ENCODE measurements at regions not wholly inside any gene's neighbourhood (a gene's known extent, or its start where the extent isn't known, plus 50 kb on each side); places are given as distances from the start of the nearest gene placed in this dataset.
"Not testable (repeated sequence)": the region's sequence is repeated elsewhere in the genome, so short reads cannot be mapped to it uniquely, and the experiment has no call there.

DNA sequence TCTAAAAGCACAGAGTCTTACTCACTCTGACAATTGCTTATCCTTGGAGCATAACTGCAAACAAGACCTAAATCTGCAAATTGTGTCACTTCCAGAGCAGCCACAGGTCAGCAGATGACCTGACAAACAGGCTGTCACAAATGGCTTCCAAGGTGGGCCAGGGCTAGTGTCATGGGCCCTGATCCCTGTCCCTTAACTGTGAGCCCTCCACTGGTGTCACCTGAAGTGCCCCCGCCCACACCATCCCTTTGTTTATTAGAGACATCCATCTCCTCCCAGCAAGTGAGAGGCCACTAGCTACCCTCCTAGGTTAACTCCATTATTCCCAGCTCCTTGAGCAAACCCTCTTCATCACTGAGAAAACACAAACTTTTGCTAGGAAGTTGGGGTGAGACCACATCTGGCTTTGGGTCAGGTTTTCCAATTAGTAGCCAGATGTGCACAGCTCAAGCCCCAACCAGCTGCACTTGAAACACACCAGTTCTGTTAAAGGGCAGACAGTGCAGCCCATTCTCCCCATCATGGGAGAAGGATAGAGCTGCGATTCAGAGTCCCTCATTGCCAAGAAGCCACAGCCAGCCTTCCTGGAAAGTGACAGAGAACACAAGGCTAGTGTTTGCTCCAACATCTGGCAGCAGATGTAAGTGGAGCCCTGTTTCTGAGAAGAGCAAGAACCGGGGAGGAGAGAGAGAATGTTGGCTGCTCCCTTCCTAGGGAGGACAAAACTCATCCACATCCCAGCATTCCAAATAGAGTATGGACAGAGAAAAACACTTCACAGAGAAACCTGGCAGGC is 75.7 kb upstream of the NANOS1 start:
- DNase-seq = no peak

DNA sequence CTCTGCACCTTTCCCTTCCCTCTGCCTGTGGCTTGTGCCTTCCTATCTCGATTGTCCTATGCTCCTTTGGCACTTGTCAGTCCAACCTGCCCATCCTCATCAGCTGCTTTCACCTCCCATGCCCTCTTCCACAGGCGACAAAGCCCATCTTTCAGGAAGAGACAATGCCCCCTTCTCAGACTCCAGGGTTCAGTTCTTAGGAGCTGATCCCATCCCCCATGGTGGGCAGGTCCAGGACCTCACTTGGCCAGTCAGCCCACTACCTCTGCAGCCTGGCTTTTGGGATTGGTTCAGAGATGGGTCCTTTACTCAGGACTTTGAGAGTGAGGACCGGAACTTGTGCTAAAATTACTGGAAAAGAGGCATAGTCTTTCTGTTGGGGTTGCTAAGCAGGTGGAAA is 74.0 kb upstream of the NANOS1 start:
- no peak for DNase-seq

DNA sequence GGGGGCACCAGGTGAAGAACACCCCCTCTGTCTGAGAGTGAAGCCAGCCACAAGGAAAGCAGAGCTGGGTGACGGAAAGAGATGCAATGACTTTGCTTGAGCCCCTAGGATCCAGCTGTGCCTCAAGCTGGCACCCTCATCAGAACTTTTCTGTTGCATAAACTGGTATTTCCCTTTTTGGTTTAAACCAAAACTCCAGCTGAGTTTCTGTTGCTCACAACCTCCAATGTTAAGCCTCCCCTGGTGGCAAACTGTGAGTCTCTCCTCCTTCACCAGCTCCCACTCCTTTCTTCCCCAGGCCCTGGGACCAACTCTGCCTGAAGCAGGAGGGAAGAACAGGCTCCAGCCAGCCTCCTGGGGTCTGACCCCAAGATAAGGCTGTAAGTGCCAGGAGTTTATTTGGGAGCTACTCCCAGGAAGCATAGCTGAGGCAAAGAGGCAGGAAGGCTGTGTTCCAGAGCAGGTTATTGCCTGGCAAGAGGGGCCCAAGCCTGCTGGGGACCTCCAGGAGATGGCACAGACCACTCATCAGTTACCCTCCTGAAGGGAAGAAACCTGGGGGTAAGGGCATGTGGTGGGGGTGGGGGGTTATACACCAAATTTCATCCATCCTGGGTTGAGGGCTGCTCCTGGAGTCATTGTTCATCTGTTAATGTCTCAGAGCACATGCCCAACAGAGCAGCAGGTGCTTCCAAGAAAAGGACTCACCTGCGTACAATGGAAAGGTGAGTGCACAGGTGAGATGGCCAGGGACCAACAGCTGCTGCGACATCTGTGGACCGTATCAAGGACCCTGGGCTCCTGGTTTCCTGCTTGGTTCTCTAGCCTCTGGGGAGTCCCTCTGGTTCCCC is 73.3 kb upstream of the NANOS1 start:
- peak in 1 of 3 experiments; percentile 2 for DNase-seq

DNA sequence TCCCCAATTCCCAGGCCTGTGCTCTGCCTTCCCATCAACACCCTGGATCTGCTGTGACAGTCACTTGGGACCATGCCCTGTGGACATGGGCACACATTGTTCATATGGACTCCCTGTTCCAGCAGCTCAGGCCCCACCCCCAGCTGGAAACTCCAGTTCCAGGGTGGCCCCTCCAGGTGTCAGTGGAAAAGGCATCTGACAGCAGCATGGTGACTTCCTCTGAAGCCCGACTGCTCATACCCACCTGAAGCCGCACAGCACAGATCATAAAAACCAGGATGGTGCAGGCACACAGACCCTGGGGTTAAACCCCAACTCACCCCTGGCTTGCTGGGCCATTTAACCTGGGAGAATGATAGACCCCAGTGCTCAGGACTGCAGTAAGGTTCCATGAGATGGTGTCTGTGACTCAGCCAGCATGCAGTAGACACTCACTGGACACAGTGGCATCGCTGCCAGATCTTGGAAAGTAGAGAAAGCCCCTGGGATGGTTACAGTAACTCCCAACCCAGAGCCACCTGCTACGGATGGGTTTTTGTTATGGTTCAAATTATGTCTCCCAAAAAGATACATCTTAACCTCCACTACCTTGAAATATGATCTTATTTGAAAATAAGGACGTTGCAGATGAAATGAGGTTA is 72.6 kb upstream of the NANOS1 start:
- DNase-seq = no peak

DNA sequence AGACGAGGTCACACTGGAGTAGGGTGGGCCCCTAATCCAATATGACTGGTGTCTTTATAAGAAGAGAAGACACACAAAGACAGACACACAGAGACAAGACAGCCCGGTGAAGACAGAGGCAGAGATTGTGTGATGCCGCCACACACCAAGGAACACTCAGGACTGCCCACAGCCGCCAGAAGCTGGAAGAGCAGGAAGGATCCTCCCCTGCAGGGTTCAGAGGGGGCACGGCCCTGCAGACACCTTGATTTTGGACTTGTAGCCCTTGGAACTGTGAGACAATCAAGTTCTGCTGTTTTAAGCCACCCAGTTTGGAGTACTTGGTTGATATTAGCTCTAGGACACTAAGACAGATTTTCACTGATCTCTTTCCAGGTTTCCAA is 72.1 kb upstream of the NANOS1 start:
- no peak for DNase-seq

DNA sequence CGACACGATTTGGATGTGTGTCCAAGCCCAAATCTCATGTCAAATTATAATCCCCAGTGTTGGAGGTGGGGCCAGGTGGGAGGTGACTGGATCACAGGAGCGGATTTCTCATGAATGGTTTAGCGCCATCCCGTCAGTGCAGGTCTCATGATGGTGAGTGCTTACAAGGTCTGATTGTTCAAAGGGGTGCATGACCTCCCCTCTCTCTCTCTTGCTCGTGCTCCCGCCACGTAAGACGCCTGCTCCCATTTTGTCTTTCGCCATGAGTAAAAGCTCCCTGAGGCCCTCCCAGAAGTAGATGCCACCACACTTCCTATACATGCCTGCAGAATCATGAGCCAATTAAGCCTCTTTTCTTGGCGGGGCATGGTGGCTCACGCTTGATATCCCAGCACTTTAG is 71.5 kb upstream of the NANOS1 start:
- no peak for DNase-seq

DNA sequence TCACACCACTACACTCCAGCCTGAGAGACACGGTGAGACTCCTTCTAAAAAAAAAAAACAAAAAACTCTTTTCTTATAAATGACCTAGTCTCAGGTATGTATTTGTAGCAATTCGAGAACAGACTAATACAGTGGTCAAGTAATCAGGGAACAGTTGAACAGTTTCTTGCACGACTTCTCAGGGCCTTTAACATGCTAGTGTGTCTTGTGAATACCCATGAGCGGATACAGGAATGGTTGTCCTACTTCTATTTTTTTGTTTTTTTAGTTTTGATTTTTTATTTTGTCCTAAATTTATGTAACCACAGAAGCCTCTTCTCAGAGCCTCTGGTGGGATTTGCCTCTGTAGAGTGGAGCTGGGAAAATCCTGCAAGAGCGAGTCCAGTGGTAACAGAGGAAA is 71.0 kb upstream of the NANOS1 start:
- DNase-seq = no peak

DNA sequence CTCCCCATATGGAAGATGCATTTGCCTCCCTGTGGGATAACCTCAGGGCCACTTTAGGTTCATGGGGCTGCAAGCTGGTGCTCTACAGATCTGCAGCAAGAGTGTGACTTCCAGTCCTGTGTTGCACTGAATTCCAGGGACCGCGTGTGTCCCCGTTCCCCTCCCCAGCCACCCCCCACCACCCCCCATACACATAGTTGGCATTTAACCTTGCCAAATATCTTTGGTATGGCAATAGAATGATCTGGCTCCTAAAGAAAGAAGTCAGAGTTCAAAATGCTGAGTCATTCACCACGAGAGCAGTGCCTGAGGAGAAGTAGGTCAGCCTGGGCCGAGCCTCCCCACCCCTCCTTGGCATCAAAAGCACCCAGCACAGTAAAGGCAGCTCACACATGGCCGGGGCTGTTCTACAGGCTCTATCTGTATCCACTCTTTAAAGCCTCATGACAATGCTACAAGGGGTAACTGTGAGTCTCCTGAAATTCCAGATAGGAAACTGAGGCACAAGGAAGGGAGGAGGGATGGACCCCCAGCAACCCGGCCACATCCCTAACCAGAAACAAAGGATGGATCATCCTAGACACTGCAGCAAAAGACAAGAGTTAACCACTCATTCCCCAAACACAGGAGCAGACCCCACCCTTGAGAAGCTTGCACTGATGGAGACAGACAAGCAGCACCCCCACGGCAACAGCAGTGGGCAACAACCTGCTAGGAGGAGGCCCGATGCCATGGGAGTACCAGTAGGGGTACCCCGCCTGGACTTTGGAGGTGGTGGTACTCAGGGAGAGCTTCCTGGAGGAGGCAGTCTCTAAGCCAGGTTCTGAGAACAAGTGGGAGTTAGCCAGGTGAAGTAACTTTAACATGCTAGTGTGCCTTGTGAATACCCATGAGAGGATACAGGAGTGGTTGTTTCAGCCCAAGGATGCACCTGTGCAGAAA is 70.3 kb upstream of the NANOS1 start:
- DNase-seq = no peak

DNA sequence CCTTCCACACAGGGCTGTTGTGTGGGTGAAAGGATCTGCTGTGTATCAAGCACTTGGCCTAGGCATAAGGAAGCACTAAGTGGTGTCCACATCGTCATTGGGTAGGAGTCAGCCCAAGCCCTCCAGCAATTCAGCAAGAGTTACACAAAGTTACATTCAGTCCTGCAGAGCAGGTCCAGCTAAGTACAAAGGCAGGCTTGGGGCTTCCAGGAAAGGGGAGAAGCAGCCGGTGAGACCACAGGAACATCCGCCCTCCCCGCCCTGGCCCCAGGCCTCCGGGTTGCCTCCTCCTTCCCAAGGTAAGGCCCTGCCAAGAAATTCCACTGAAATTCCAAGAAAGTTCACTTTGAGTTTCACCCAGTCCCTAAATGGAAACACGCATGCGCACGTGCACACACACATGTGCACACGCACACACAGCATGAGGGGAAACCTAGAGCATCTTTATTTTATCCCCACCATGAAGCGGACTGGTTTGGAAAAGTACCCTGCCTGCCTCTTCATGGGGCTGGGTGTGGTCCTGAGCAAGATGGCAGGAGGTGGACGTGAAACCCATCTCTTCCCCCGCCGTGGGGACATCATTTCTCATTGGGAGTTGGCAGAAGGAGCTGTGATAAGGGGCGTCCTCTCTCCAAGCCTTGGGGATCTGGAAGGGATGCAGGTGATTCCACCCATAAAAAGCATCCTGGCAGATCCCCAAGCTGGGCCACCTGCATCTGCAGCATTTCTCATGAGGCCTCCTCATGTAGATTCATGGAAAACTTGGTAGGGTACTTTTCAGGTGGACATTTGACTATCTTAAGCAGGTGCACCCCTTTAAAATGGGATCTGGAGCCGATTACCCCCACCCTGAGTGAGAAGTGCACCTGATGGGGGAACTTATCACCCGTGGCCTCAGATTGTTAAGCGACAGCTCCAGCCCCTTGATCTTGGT is 69.1 kb upstream of the NANOS1 start:
- no peak for DNase-seq

DNA sequence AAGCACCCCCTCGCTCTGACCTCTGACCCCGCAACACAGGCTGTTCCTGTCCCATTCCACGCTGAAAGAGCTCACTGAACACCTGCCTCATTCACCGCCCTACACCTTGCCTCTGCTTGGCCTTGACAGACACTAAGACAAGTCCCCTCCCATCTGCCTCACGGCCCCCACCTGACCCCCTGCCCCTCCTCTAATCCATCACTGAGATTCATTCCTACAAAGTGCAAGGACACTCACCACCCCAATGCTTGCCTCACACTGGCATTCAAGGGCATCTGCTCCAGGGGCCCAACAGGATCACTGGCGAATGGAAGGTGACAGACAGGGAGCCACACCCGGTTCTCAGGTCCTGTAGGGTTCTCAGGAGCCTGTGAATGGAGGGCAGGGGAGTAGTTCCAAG is 68.1 kb upstream of the NANOS1 start:
- DNase-seq = no peak

DNA sequence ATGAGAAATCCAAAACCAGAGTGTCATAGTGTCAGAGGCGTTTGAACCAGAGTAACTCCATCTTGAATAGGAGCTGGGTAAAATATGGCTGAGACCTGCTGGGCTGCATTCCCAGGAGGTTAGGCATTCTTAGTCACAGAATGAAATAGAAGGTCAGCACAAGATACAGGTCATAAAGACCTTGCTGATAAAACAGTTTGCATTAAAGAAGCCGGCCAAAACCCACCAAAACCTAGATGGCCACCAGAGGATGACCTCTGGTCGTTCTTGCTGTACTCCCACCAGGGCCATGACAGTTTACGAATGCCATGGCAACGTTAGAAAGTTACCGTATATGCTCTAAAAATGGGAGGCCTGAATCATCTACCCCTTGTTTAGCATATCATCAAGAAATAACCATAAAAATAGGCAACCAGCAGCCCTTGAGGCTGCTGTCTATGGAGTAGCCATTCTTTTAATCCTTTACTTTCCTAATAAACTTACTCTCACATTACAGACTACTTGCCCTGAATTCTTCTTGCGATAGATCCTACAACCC is 67.1 kb upstream of the NANOS1 start:
- not testable (repeated sequence) for DNase-seq

DNA sequence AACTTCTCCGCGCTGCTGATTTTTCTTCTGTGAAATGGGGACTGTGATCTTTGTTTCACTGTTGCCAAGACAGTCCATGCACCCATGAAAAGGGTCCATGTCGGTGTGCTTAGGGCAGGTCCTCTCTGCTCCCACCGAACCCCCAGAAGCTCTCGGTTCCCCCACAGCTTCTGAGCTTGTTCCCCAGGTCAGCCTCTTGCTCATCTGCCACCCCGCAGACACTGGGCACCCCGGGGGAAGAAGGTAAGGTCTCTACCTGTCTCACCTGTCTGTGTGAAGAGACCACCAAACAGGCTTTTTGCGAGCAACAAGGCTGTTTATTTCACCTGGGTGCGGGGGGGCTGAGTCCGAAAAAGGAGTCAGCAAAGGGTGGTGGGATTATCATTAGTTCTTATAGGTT is 66.2 kb upstream of the NANOS1 start:
- DNase-seq = no peak

DNA sequence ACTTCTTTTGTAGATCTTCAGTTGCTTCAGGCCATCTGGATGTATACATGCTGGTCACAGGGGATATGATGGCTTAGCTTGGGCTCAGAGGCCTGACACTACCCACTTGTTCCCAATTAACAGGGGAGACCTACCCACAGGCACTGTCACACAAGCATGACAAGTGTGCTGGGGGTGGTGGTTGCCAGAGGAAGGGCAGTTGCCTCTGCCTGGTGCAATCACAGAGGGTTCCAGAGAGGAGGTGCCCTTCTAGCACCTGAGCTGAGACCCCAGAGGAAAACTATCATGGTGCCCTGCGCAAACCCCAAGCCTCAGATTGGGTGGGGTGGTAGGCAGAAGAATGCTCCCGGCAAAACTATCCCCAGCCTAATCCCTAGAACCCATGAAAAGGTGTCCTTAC is 65.6 kb upstream of the NANOS1 start:
- no peak for DNase-seq

DNA sequence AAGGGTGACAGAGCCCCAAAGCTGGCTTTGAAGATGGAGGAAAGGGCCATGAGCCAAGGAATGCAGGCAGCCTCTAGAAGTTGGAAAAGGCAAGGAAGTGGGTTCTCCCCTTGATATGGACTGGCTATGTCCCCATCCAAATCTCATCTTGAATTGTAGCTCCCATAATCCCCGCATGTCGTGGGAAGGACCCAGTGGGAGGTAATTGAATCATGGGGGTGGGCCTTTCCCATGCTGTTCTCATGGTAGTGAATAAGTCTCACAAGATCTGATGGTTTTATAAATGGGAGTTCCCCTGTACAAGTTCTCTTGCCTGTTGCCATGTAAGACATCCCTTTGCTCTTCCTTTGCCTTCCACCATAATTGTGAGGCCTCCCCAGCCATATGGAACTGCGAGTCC is 65.0 kb upstream of the NANOS1 start:
- not testable (repeated sequence) for DNase-seq

DNA sequence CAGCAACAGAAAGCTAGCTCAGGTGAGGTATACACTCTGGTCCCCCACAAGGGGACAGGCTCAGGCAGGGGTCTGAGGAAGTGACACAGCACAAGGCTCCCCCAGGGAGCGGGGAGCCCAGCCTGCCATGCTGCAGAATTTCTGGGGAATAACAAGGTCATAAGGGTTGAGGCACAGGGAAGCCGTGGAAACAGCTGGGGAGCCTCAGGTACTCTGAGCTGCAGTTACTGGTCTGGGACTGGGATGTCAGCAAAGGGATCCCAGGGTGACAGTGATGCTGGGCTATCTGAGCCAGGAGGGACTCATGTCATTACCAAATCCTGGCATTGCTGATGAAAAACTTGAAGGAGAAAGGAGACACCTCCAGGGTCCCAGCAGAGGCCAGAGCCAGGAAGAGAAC is 64.4 kb upstream of the NANOS1 start:
- DNase-seq = no peak

DNA sequence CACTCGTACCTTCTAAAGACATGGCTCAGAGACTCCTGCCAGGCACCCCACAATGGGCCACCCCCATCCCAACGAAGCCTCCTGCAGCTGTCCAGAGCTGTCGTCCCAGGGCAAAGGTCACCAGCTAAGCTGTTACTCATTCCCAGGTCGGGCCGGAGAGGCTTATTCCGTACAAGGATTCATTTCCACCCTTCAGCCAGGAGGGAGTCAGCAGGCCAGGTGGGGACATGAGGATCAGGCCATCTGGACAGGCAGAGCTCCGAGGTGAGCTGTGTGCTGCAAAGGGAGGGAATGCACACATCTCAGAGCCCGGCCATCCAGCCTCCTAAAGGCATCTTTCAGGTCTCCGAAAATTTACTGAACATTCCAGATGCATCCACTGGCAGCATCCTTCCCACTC is 63.9 kb upstream of the NANOS1 start:
- DNase-seq = no peak

DNA sequence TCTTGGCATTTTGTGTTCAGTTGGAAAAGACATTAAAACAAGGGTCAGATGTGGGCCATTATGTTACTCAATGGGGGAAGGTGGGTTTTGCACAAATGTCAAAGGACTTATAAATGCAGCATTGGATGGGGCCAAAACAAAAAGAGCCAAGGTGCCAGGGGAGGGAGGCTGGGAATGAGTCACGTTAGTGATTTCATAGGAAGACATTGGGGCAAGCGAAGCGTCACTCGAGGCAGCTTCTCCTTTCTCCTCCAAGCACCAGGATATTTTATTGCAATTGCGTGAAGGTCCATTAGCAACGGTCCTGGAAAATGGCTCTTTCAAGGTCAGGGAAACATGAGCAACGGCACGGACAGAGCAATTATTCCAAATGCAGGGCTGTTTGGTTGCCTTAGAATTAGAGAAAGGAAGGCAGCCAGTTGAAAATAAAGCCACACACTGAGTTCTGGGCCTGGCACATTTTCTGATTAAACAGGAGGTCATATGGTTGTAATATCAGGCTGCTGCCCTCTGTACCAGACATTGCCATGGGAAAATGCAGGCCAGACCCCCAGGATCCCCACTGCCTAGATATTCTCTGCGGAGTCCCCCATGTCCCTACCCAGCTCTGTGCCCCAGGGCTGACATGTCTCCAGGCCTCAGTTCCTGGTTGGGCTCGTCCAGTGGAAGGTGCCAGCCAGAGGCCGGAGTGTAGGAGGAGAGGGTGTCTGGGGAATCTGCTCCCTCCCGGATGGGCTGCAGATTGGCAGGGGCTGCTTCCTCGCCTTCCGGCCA is 63.3 kb upstream of the NANOS1 start:
- DNase-seq = peak in 1 of 3 experiments; percentile 6

DNA sequence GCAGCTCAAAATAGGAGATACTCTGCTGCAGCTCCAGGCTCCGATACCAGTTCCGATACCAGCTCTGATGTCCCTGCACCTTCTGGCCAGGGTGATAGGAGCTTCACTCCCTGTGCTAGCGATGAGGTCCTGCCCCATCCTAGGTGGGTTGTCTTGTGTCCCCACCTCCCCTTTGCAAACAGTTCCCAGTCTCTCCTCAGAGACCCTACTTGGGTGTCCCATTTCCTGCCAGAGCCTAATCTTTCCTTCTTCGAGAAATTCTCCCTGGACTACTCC is 62.7 kb upstream of the NANOS1 start:
- DNase-seq = no peak

DNA sequence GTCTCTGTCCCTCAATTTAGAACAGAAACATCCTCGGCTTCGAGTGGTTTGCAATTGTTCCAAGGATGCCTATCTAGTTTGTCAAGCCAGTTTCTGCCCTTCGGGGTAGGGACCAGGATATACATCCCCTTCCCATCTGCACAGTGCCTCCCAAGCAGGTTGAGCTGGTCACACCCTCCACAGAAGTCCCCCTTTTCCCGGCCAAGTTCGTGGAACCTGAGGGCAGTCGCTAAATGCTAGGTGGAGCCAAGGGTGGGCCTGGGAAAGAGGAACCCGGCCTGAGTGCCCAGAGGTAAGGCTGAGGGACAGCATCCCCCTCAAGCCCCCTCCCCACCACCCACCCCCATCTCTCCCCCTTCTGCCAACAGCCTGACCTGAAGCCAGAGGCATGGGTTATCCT is 62.4 kb upstream of the NANOS1 start:
- no peak for DNase-seq

DNA sequence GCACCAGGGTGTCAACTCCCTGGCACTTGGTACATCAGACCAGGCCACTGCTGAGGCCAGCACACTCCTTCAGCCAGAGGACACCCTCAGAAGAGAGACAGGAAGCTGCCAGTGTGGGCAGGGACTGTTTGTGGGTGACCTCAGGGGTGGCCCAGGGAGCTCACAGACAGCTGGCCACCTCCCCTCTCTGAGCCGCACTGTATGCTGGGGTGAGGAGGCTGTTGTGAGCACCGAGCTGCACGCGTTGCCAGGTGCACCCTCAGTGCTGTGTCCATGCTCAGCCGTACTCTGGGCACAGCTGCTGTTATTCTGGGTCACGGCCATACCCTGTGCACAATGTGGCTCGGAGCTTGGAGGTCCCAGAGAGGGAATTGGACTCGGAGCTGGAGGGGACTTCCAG is 61.5 kb upstream of the NANOS1 start:
- no peak for DNase-seq

DNA sequence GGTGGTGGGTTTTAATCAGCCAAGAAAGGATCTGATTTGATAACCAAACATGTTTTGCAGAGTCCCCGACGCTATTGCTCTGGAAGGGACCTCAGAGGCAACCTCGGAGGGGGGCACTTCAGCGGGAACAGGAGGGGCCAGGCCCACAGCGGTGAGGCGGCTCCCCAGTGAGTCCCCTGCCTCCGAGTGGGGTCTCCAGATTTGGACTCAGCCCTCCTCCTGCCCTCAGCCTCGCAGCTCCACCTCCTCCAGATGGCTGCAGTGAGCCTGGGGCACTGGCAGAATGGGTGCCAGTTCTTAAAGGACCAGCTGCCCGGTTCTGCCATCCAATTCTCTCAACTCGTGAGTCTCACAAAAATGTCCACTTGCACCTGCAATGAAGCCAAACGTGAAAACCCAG is 61.0 kb upstream of the NANOS1 start:
- DNase-seq = no peak

Data from NCI-H1417 (cell line).